ENCODE measurements at regions not wholly inside any gene's neighbourhood (a gene's known extent, or its start where the extent isn't known, plus 50 kb on each side); places are given as distances from the start of the nearest gene placed in this dataset.

DNA sequence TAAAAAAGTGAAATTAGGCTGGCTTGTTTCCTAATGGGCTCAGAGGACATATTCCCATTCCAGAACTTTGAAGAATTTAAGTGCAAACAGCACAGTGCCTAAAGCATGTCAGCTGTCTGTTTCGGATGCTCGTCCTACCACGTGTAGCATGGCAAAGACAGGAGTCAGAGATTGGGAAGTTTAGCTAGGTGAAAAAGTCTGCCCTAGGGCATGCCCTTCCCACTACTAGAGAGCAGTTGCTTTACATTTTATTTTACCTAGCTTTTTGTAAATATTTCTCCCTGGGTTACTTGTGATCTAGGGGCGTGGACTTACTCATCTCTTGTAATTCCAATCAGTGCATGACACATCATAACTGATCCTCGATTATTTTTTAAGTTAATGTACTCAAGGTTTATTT, 111.1 kb downstream of the LMO4 start:
- DNase-seq, result no peak

DNA sequence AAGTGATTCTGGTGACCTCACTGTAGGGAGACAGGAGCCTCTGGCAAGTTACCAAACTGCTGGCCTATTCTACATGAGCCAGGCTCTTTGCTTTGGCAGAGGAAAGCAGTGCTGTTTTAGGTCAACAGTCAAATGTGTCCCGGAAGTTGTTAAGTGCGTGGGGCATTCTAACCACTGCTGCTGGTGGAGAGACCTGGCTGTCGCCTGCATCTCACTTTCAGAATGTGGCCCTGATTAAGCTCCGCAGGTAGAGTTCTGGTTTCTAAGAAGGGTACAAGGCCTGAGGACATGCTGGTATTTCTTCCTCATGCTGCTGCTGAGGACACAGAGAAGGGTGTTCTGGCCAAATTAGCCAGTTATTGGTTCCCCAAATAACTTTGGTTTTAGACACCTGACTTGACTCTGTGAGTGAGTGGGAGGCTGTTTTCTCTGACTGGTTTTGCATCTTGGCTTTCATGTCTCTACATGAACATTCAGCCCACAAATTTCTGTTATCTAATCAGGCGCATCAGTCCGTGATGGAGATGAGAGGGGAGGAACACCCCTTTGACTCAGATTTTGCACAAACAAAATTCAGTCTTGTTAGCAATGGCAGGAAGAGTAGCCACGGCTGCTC, 120.8 kb downstream of the LMO4 start:
- no peak for DNase-seq

DNA sequence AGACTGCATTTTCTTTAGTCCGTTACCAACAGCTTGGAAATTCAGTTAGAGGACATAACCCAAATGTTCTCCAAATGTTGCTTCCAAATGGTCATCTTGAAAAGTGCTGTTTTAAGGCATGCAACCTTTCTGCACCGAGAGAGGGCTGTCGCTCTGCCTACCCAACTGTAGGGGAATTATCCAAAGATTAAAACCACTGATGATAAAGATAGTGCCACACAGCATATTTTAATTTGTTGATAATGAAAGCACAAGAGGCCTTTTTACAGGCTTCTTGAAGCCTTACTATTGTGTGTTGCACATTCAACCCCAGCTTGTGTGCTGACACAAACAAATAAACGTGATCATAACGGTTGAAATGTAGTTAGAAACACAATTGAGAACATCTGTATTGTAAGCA, 121.5 kb downstream of the LMO4 start:
- DNase-seq, result no peak

DNA sequence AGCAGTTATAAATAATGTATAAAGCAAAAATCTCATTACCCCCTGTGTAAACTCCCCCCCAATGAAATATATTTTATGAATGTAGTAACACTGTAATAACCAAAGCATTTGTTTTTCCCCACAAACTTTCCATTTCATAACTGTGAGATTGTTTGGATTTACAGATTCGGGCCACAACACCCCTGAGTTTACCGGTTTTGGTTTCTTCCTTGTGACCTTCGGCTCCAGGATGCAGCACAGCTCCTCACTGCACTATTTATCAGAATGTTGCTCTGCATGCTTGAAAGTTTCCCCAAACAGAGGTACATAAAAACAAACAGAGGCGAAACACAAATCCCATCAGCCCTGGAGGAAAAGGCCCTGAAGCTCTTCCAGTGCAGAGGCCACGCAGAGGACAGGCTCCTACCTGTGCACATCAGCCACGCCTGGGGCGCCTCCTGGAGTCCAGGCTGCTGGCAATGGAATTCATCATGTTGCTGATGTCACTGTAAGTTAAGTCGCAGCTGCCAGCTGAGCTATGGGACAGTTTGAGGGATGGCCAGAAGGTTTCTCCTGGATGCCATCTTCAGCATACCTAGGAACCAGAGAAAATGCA, 122.0 kb downstream of the LMO4 start:
- DNase-seq, result no peak

DNA sequence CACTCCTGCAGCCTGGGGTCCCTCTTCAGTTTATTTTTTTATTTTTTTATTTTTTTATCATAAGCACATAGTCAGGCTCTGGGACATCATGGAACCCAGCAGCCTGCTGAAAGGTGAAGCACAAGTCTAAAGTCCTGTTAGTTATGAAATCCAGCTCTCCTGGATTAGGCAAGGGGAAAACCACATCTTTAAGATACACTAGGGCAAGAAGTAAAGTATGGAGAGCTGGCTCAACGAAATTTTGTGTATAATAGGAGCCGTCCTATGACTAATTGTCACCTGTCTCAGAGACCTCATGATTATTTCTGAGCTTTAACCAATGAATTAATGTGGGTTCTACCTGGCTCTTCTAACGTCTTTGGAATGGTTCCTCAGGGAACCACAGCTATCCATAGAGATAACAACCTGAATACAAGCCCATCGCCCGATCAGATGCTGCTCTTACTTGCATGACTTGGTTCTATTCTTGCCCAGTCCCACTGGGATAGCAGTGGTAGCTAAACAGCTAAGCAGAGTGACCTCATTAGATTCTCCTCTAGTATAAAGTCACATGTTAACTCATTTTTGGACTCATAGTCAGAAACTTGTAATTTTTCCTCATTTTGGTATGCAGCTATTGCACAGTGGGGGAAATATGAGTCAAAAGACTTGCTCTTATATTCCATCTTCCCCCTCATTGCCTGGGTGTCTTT, 122.7 kb downstream of the LMO4 start:
- no peak for DNase-seq

DNA sequence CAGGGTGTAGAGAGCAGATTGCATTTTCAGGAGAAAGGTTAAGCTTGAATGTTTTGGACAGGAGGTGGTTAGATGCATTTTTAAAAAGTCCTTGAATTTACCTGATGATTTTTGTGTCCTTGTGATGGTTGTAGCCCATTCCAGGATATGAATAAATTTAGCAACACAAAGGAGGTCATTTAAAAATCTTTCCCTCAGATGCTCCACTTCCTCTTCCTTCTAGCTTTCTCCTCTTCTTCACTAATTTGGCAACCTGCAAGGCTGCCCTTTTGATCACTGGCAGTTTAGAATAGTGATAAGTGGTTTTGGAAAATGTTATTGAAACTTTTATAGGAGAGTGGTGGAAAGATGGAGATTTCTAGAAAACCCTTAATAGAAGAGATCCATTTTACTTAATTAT, 124.0 kb downstream of the LMO4 start:
- DNase-seq, result no peak

DNA sequence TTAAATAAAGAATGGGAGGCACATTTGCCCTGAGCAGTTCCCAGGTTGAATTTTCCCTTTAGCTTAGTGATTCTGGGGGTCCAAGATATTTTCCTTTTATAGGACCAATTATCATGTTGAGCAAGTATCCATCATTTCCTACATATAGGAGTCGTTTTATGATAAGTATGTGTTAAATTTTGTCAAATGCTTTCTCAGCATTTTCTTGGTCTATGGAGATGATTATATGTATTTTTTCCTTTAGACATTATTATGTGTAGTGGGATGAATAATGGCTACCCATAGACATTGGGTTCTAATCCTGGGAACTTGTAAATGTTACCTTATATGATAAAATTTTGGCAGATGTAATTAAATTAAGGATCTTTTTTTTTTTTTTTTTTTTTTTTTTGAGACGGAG, 128.7 kb downstream of the LMO4 start:
- no peak for DNase-seq

DNA sequence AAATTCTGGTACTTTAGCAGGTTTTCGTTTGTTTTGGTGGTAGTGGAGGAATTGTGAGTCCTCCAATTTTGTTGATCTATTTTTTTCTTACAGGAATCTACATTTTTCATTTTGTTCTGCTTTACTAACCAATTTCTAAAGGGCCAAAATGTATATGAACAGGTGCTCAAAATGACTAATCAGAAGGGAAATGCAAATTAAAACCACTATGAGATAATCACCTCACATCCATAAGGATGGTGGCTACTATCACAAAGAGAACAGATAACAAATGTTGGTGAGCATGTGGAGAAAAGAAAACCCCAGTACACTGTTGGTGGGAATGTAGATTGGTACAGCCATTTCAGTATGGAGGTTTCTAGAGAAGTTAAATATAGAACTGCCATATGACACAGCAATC, 134.2 kb downstream of the LMO4 start:
- no peak for DNase-seq

DNA sequence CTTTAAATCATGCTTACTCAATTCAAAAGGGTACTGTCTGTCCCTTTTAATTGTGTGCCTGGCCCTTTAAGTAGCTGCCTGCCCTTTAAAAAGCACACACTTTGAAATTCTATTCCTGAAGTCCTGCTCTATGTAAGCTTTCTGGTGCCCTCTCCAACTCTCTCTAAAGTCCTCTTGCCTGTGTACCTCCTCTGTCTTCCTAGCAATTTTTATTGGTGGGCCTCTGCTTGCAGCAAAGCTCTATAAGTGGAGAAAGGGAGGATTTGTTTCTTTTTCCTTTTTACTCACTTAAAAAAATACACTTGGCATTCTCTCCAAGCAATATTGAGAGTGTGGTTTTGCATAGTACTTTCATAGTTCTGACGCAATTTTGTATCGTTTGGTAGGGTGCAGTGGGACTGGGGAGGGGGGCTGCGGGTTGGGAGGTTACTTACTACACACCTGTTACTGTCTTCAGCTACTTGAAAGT, 135.4 kb downstream of the LMO4 start:
- DNase-seq, result no peak

DNA sequence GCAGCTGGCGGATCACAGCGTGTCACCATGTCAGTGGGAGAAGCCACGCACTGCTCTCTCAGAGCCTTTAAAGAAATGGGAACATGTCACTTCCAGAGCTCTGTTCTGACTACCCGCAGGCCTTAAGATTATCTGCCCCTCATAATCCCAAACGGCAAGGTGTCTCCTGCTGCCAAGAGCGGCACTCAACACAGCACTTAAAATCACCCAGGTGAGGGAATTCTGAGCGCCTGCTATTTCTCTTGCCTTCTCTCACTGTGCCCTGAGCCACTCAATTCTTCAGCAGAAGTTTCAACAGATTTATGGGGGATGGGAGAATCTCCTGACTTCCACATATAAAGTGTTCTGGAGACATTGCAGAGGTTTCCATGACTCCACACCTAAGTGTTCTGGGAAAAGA, 137.9 kb downstream of the LMO4 start:
- no peak for DNase-seq

DNA sequence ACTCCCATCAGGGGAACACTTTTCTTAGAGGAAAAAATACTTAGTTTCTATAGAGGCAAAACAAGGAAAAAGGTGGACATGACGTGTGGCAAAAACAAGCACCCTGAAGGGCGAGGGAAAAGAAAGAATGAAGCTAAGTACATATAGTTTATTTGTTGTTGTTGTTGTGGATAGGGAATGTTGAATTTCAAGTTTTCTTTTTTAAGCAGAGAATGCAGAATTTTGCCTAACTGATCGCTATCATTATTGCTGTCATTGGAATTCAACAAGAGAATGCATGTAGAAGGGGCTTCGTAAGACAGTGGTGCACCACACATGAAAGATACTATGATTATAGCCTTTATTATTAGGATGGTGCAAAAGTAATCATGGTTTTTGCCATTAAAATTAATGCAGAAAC, 144.0 kb downstream of the LMO4 start:
- DNase-seq, result no peak

DNA sequence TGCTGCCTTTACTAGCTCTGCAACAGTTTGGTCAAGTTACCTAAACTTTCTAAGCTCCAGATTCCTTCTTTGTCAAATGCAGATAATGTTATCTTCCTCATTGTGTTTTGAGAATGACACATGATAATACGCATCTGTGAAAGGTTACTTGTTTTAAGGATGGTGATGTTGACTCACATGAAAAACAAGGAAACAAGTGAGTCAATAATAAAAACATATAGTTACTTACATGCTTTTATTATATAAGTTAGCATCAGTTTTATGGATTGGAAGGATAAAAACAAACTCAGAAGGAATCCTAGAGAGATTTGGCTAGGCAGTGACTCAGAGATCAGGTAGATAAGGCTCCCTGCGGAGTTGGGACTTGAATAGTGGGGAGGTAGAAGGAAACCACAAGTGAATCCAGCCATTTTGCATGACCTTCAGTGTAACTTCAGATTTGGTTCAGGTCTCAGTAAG, 144.6 kb downstream of the LMO4 start:
- DNase-seq, result no peak

DNA sequence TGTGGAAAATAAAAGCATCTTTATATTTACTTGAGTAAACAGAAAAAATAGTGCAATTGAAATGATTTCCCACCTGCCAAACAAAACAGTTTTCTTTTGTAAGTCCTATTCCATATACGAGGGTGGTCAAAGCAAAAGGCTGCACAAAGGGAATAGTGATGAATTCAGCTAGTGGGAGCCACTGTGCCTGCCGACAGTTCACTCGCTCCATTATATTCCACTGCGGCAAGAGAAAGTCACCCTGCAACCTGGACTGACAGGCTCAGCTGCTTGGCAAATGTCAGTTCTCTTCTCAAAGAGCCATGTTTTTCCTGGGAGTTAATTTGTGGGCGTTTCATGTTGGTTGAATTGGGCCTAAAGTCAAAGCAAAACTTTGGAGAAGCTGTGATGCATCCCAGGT, 145.4 kb downstream of the LMO4 start:
- no peak for DNase-seq

DNA sequence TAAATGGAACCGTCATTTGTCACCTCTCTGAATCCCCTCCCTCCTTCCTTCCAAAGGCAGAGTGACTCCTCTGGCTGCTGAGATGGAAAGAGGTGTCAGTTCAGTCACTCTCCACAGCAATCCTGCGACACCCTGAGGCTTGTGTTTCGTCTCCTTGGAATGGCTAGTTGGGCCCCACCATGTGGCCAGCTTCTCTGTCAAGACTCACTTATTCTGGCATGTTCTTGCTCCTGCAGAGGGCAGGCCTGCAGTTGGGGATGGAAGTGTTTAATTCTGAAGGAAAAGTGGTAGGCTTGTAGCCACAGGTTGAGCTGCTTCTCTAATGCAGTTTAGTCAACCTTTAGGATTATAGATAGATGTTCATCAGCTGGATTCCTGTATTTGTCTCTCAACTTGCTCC, 149.6 kb downstream of the LMO4 start:
- DNase-seq, result no peak

DNA sequence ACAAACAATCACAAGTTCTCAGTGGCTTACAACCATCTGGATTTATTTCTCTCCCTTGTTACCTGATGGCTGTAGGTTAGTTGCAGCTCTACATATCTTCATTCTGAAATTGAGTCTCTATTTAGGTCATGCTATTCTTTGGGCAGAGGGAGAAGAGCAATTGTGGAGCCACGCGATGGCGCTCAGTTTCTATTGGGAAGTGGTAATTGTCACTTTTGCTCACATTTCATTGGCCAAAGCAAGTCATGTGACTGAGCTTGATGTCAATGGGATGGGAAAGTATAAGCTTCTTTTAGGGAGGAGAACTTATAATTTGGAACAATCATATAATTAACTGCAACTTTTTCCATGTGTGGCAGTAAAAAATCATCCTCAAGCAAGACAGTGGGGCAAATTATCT, 166.5 kb downstream of the LMO4 start:
- DNase-seq, result no peak

DNA sequence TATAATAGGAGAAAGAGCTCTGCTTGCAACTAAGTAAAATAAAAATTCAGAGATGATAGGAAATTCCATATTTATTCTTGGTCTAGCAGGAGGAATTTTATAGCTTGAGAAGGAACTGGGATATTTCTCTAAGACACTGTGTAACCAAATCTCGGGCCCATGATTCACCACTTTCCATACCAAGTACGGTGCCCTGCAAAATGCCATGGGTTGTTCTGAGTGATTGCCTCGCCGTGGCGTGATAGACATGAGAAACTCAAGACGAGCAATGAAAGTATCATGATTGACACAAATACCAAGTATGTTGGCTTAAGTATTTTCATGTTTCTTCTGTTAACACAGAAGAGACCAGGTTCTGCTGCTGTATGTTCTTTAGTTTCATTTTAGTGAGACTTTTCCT, 167.2 kb downstream of the LMO4 start:
- DNase-seq, result no peak

DNA sequence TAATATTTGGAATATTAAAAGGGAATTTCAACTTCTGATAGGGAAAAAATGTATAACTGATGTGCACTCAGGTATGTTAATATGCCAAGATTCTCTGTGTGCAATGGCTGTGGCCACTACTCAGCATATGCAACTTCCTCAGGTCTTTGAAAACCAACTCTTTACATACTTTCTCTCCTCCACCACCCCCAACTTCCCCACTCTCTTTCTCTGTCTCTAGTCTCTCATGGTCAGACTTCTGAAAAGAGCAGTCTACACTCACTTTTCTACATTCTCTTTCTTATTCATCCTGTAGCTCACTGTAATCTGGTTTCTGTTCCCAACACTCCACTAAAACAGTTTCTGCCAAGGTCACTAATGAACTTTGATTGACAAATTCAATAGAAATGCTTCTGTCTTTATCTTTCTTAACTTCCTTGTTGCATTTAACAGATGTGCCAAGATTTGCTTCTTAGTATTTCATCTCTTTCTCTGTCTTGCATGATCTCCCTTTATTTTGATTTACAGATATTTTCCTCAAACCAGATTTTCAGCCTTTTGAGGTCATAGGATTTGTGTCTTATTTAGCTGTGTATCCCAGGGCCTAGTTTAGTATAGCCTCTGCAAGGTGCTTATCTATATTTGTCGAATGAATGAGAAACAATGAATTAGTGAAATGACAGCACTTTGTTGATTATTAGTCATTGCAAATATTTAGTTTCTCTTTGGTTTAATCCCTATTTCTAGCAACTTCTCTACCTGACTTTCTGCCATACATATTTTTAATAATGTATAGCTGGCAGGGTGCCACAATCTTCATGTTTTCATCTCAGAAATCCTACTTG, 168.9 kb downstream of the LMO4 start:
- no peak for DNase-seq

DNA sequence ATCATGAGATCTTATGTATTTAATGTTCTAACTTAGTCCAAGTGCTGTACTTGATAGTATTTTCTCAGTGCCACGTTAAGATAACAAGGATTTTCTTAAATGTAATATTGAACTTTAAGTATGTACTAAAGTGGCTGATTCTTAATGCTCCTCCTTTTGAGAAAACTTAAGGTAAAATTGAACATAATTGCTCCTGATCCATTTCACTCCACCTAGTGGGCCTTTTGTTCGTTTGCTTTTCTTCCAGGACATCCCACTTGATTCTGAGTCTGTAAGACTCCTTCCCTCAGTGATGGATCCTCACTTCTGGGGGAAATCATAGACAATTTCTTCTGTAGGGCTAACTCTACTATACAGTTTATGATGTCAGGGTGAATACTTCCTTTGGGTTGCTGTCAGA, 173.1 kb downstream of the LMO4 start:
- no peak for DNase-seq

DNA sequence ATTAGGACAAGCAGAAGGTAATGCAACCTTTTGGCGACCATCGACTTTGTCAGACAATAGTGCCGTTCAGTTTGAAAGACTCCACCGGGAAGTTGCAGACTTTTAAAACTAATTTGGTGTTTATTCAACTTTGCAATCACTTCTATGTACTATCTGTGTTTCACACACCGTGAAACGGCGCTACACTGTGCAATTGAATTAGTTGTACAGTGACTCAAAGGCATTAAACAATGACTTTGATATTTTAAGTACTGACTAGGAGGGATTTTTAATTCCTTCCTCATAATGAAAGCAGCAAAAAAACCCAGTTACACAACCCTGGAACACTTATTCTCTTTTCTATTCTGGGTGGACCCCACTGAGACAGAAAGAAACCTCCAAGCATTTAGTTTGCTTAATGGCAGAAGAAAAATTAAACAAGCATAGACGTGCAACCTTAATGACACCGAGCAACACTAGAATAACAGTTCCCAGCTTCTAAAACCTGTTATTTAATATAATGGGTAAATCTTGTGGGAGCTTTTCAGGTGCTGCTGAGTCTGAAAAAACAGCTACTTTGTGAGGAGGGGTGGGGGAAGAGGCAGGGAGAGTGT, 176.8 kb downstream of the LMO4 start:
- DNase-seq, result no peak

DNA sequence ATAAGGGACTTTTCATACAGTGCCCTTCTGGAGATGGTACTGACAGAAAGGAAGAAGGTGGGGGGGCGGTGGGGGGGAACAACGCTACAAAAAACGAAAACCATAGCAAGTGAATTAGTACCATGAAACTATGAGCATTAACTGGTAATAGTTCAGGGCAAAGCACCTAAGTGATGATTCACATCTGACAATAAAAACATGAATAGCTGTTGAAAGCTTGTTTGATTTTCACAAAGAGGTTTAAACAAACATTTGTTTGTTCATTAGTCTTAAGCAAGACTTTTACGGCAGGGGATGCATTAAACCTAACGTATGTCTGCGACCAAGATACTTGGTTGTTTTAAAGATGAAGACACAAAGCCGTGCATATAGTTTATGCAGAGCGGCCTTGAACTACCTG, 177.5 kb downstream of the LMO4 start:
- DNase-seq, result no peak

DNA sequence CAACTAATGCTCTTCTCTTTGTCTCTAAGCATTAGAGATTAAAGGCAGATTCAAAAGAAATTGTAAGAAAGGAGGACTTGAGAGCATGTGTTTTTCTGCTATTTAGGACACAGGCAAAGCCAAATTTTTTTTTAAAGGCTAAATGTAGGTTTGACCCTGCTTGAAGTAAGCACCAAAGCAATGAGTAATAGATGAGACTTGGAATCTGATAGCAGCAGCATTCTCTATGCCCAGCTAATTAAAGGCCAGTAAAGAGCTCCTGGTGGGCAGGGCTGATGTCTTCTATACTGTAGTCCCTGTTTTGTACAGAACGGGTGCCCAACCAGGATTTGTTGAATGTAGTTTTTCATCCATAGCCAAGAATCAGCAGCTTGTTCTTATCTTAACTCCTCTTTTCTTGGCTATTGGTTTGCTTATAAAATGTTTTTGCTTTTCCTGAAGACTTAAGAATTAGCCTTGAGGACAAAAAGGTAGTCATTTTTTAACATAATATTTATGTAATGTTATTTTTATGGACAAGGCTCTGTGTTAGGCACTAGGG, 179.6 kb downstream of the LMO4 start:
- no peak for DNase-seq

DNA sequence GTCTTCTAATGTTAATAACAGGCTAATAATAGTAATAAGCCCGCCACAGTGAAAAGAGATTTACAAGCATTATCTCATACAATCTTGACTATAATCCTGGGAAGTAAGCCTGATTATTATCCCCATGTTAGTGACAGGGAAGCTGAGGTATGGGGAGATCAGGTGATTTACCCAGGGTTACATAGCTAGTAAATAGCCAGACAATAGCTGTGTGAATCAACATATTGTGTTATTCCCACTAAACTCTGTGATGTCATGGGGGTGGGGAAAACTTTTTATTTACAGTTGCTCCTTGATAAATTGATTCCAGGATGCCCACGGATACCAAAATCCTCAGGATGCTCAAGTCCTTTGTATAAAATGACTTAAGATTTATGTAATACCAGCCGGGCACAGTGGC, 181.9 kb downstream of the LMO4 start:
- no peak for DNase-seq

DNA sequence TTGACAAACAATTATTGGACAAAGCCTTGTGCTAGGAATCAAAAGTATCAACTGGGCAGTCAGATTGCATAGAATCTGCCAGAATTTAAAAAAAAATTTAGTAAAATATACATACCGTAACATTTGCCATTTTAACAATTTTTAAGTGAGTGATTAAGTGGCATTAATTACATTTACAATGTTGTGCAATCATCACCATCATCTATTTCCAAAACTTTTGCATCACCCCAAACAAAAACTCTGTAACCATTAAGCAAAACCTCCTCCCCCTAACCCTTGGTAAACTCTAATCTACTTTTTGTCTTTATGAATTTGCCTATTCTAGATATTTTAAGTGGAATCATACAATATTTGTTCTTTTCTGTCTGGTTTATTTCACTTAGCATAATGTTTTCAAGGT, 182.8 kb downstream of the LMO4 start:
- DNase-seq, result no peak

Data from GOT3 (cell line).